ENCODE measurements at regions not wholly inside any gene's neighbourhood (a gene's known extent, or its start where the extent isn't known, plus 50 kb on each side); places are given as distances from the start of the nearest gene placed in this dataset.

GRCh38 chr5:68377733-68378132 is 162.2 kb downstream of the PIK3R1 start:
- TF ChIP-seq CTCF (IDR thresholded peaks at IDR 0.05; ENCODE audit: low read depth, low read length), result no peak
- TF ChIP-seq, protein P1, sequence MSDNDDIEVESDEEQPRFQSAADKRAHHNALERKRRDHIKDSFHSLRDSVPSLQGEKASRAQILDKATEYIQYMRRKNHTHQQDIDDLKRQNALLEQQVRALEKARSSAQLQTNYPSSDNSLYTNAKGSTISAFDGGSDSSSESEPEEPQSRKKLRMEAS (IDR thresholded peaks at IDR 0.05; ENCODE audit: low read depth, low read length), result no peak
